Caco-2 (cell line): ENCODE measurements at regions not wholly inside any gene's neighbourhood (a gene's known extent, or its start where the extent isn't known, plus 50 kb on each side); places are given as distances from the start of the nearest gene placed in this dataset.

ENCODE experiments used
- BruUV-seq: library from RNA; stranded (reverse); fragments of 400-500 nt; replicated peaks from 2 replicates; lab custom pipeline; 2021; lab: Mats Ljungman, UMichigan
- CTCF ChIA-PET: fragments of 300-600 bp; sonication (Branson Sonifier 250); formaldehyde crosslinking; loops from one replicate; lab custom pipeline; 2022; ENCODE audit warnings: antibody characterized with exemption; lab: Charles Lee
- POLR2A ChIA-PET: fragments of 300-600 bp; sonication (Branson Sonifier 250); formaldehyde crosslinking; loops from one replicate; lab custom pipeline; 2022; ENCODE audit warnings: antibody characterized with exemption; lab: Charles Lee
- DNase-seq, 2 experiments: peaks; one replicate each; pipeline versions ENCODE4 v3.0.0 to v3.0.0-alpha.2; 2020 to 2022
- H3K27me3 ChIP-seq: replicated peaks from 2 replicates; pipeline ENCODE4 v1.6.0; 2011; ENCODE audit warnings: low read length; ENCODE audit not compliant: control insufficient read depth, insufficient read depth
- H3K36me3 ChIP-seq: 2 replicates; pipeline ENCODE4 v1.5.1; 2011; ENCODE audit warnings: low read length; ENCODE audit not compliant: control insufficient read depth, insufficient read depth
- H3K4me1 ChIP-seq: fragments of 250-450 bp; sonication (Bioruptor Pico); 2 replicates; pipeline ENCODE4 v1.5.1; 2020; ENCODE audit warnings: mild to moderate bottlenecking
- H3K4me3 ChIP-seq: 2 replicates; pipeline ENCODE4 v1.5.1; 2011; ENCODE audit warnings: low read depth, mild to moderate bottlenecking, control low read depth, low read length
- H3K9me3 ChIP-seq: fragments of 250-450 bp; sonication (Bioruptor Pico); 2 replicates; pipeline ENCODE4 v1.5.1; 2020; ENCODE audit warnings: mild to moderate bottlenecking, moderate library complexity
- H3K27ac Mint-ChIP-seq: one replicate; pipeline ENCODE4 v1.8.0; 2022; ENCODE audit warnings: mixed read lengths; ENCODE audit not compliant: unreplicated experiment
- H3K27me3 Mint-ChIP-seq: one replicate; pipeline ENCODE4 v1.8.0; 2022; ENCODE audit warnings: mixed read lengths; ENCODE audit not compliant: insufficient read depth, unreplicated experiment
- H3K36me3 Mint-ChIP-seq: one replicate; pipeline ENCODE4 v1.8.0; 2022; ENCODE audit warnings: mild to moderate bottlenecking, mixed read lengths; ENCODE audit not compliant: insufficient read depth, unreplicated experiment
- H3K4me1 Mint-ChIP-seq: one replicate; pipeline ENCODE4 v1.8.0; 2022; ENCODE audit warnings: low read depth, mixed read lengths; ENCODE audit not compliant: unreplicated experiment
- H3K4me3 Mint-ChIP-seq: one replicate; pipeline ENCODE4 v1.8.0; 2022; ENCODE audit warnings: mild to moderate bottlenecking, moderate library complexity, mixed read lengths; ENCODE audit not compliant: unreplicated experiment
- H3K9me3 Mint-ChIP-seq: one replicate; pipeline ENCODE4 v1.8.0; 2022; ENCODE audit warnings: mixed read lengths; ENCODE audit not compliant: unreplicated experiment
- intact Hi-C: fragments of 100-400 bp; cut with micrococcal nuclease; formaldehyde crosslinking; loops from one replicate; pipeline ENCODE4 v1.10.0; 2022; ENCODE audit not compliant: unreplicated experiment
- TF ChIP-seq, protein P1 (sequence below), 2 experiments: fragments of 200-600 bp in 1 of 2; IDR thresholded peaks; 1 replicate in 1 of 2; 2 replicates in 1 of 2; pipeline versions ENCODE4 v1.5.1 to v1.8.0; 2011 to 2022; ENCODE audit warnings: antibody characterized with exemption in 1 of 2, control low read depth in 1 of 2, inconsistent platforms in 1 of 2, low read depth in 1 of 2, low read length in 1 of 2, mild to moderate bottlenecking in 1 of 2, moderate library complexity in 1 of 2; ENCODE audit not compliant: insufficient read depth in 1 of 2, severe bottlenecking in 1 of 2, unreplicated experiment in 1 of 2

DNA sequence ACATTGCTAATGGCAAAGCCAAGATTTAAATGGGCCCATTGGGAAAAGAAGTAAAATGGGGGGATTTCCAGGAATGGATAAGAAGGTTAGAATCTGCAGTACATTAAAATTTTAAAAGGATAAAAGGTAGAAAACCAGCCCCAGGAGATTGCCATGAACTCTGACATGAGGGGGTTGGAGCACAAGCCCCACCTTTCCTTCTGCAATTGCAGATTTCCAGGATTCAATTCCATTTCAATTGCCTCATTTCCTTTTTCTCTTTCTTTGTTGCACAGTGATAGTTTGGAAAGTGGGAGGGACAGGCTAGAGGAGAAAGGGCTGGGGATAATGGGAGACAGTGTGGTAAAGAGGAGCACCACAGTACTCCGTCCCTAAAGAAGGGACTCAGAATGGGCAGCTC is 238.5 kb upstream of the RAB4A start:
- ChIA-PET CTCF (no interaction called here), POLR2A (no interaction called here)
- H3K4me1 ChIP-seq: no peaks in the 10 kb centered on the region
- Mint-ChIP-seq H3K27me3 (peaks cover 4% of the 10 kb centered on the region), H3K4me3 (no peak overlapping the region), H3K36me3 (no peaks in the 10 kb centered on the region), H3K4me1 (no peaks in the 10 kb centered on the region), H3K27ac (no peak overlapping the region), H3K9me3 (no peaks in the 10 kb centered on the region)
- no peaks in the 10 kb centered on the region for H3K27me3 ChIP-seq
- intact Hi-C loops: no loop called here
- no peak overlapping the region for H3K4me3 ChIP-seq
- H3K36me3 ChIP-seq: no peaks in the 10 kb centered on the region
- TF ChIP-seq, protein P1, sequence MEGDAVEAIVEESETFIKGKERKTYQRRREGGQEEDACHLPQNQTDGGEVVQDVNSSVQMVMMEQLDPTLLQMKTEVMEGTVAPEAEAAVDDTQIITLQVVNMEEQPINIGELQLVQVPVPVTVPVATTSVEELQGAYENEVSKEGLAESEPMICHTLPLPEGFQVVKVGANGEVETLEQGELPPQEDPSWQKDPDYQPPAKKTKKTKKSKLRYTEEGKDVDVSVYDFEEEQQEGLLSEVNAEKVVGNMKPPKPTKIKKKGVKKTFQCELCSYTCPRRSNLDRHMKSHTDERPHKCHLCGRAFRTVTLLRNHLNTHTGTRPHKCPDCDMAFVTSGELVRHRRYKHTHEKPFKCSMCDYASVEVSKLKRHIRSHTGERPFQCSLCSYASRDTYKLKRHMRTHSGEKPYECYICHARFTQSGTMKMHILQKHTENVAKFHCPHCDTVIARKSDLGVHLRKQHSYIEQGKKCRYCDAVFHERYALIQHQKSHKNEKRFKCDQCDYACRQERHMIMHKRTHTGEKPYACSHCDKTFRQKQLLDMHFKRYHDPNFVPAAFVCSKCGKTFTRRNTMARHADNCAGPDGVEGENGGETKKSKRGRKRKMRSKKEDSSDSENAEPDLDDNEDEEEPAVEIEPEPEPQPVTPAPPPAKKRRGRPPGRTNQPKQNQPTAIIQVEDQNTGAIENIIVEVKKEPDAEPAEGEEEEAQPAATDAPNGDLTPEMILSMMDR (IDR thresholded peaks at IDR 0.05; ENCODE audit: insufficient read depth in 1 of 2, low read depth in 1 of 2, low read length in 1 of 2, severe bottlenecking in 1 of 2, unreplicated experiment in 1 of 2): no peak
- no TSS peak for BruUV-seq
- no peak for DNase-seq
- no peaks in the 10 kb centered on the region for H3K9me3 ChIP-seq

DNA sequence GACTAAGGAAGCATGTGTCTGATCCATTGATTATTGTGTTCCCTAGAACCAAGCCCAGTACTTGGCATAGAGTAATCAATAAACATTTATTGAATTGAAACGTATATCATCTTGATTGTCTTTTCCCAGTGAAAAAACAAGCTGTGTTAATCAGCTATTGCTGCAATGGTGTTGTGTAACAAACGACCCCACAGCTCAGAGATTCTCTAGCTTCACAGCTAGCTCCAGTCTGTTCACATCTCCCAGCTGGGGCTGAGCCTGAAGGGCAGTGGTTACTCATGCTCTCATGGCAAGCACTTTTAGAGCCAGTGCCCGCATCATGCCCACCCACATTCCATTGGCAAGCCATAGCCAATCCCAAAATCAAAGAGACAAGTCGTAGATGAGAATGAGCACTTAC is 237.4 kb upstream of the RAB4A start:
- BruUV-seq: no TSS peak
- TF ChIP-seq, protein P1 (IDR thresholded peaks at IDR 0.05; ENCODE audit: insufficient read depth in 1 of 2, low read depth in 1 of 2, low read length in 1 of 2, severe bottlenecking in 1 of 2, unreplicated experiment in 1 of 2): no peak
- H3K27me3 ChIP-seq: no peaks in the 10 kb centered on the region
- H3K4me1 ChIP-seq: no peaks in the 10 kb centered on the region
- Mint-ChIP-seq H3K27me3 (peaks cover 4% of the 10 kb centered on the region), H3K36me3 (no peaks in the 10 kb centered on the region), H3K4me1 (no peaks in the 10 kb centered on the region), H3K27ac (no peak overlapping the region), H3K4me3 (no peak overlapping the region), H3K9me3 (no peaks in the 10 kb centered on the region)
- H3K9me3 ChIP-seq: no peaks in the 10 kb centered on the region
- POLR2A ChIA-PET: no interaction called here
- no peaks in the 10 kb centered on the region for H3K36me3 ChIP-seq
- H3K4me3 ChIP-seq: no peak overlapping the region
- intact Hi-C loops: no loop called here
- CTCF ChIA-PET: interaction anchor here (0.6 kb wide), 1 partner anchor 222 kb away, joined by 4 read pairs; no protein-coding TSS in a partner anchor
- DNase-seq: no peak

DNA sequence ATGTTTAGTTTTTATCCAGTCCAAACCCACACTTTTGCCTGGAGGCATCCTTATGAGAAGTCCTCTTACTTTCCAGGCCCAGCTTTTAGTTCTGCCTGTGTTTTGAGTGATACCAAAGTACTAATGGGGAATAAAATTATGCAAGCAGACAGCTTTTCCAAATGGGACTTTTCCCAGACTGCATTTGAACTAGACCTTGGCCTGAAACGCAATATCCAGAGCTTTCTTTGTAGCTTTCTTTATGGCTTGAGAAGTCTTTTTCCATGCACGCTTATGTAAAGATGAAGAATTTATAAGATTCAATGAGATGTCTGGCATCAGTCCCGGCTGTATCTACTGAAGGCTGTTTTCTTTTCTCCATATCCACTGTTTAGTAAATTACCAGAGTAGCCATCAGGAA is 236.6 kb upstream of the RAB4A start:
- Mint-ChIP-seq H3K4me3 (no peak overlapping the region), H3K27me3 (peaks cover 7% of the 10 kb centered on the region), H3K9me3 (no peaks in the 10 kb centered on the region), H3K27ac (no peak overlapping the region), H3K36me3 (no peaks in the 10 kb centered on the region), H3K4me1 (no peaks in the 10 kb centered on the region)
- CTCF ChIA-PET: no interaction called here
- BruUV-seq: no TSS peak
- TF ChIP-seq, protein P1 (IDR thresholded peaks at IDR 0.05; ENCODE audit: insufficient read depth in 1 of 2, low read depth in 1 of 2, low read length in 1 of 2, severe bottlenecking in 1 of 2, unreplicated experiment in 1 of 2): no peak
- H3K4me1 ChIP-seq: no peaks in the 10 kb centered on the region
- no peak overlapping the region for H3K4me3 ChIP-seq
- H3K27me3 ChIP-seq: no peaks in the 10 kb centered on the region
- intact Hi-C loops: no loop called here
- H3K36me3 ChIP-seq: no peaks in the 10 kb centered on the region
- no peaks in the 10 kb centered on the region for H3K9me3 ChIP-seq
- POLR2A ChIA-PET: no interaction called here
- DNase-seq: no peak
